Suprapubic skin (tissue), 4 donors: ENCODE measurements at regions not wholly inside any gene's neighbourhood (a gene's known extent, or its start where the extent isn't known, plus 50 kb on each side); places are given as distances from the start of the nearest gene placed in this dataset.

Experiments used
- CTCF ChIP-seq, 2 donors: fragments of 200-600 bp in 1 of 2; fragments of 450-650 bp in 1 of 2; sonication (generic) in 1 of 2; IDR thresholded peaks; one replicate each; pipeline ENCODE4 v1.5.1; 2016 to 2019; ENCODE audit warnings: antibody characterized with exemption in 2 of 2, mild to moderate bottlenecking in 1 of 2, moderate library complexity in 1 of 2
- EP300 ChIP-seq: sonication (generic); formaldehyde crosslinking; IDR thresholded peaks from one replicate; pipeline ENCODE4 v1.6.1; 2017; ENCODE audit warnings: antibody characterized with exemption
- POLR2A ChIP-seq, 2 donors: fragments of 450-650 bp; IDR thresholded peaks; one replicate each; pipeline ENCODE4 v1.6.1; 2017; ENCODE audit warnings: antibody characterized with exemption in 2 of 2, mild to moderate bottlenecking in 2 of 2, moderate library complexity in 2 of 2
- POLR2AphosphoS5 ChIP-seq, 3 donors: sonication (generic); formaldehyde crosslinking; IDR thresholded peaks; one replicate each; pipeline ENCODE4 v1.6.1; 2017; ENCODE audit warnings: antibody characterized with exemption in 3 of 3

DNA sequence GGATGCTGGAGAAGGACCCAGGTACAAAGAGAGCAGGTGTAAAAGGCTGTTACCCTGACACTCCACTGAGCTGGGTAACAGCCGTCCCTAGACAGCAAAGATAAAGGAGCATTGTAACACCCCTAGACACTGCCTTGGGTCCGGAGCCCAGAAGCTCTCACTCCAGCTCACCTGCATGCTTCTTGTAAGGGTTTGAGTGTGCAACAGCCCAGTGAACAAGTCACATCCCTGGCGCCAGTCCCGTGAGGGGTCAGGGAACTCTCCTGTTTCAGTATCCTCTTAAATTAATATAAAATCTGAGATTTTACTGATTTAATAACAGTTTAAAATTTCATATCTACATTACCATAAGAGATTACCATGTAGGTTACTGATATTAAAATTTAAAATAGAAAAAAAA lies 124.8 kb upstream of the LMO3 start:
- TF ChIP-seq CTCF (IDR thresholded peaks at IDR 0.05), result no peak
- no peak for TF ChIP-seq EP300
- TF ChIP-seq POLR2AphosphoS5 (IDR thresholded peaks at IDR 0.05), result no peak
- no peak for TF ChIP-seq POLR2A (IDR thresholded peaks at IDR 0.05)
